GM23248 (cell line): ENCODE measurements at regions not wholly inside any gene's neighbourhood (a gene's known extent, or its start where the extent isn't known, plus 50 kb on each side); places are given as distances from the start of the nearest gene placed in this dataset.

ENCODE experiments used
- DNase-seq: peaks from one replicate; pipeline ENCODE4 v3.0.0-alpha.2; 2015
- H2AFZ ChIP-seq: fragments of 200-600 bp; sonication (generic); 2 replicates; pipeline ENCODE4 v1.6.1; 2016; ENCODE audit warnings: antibody characterized with exemption
- H3F3A ChIP-seq: fragments of 200-600 bp; sonication (generic); 2 replicates; pipeline ENCODE4 v1.6.1; 2016; ENCODE audit warnings: mild to moderate bottlenecking, antibody characterized with exemption, mixed run types; ENCODE audit not compliant: insufficient read depth
- H3K27ac ChIP-seq: fragments of 200-600 bp; sonication (generic); 2 replicates; pipeline ENCODE4 v1.5.1; 2016; ENCODE audit warnings: mild to moderate bottlenecking
- H3K27me3 ChIP-seq: fragments of 200-600 bp; sonication (generic); replicated peaks from 2 replicates; pipeline ENCODE4 v1.6.1; 2016; ENCODE audit warnings: mild to moderate bottlenecking; ENCODE audit not compliant: insufficient read depth
- H3K36me3 ChIP-seq: fragments of 200-600 bp; sonication (generic); 2 replicates; pipeline ENCODE4 v1.6.1; 2016; ENCODE audit warnings: low read depth, mild to moderate bottlenecking
- H3K4me1 ChIP-seq: fragments of 200-600 bp; sonication (generic); 2 replicates; pipeline ENCODE4 v1.6.1; 2016; ENCODE audit warnings: mild to moderate bottlenecking; ENCODE audit not compliant: insufficient read depth
- H3K4me2 ChIP-seq: fragments of 200-600 bp; sonication (generic); one replicate; pipeline ENCODE4 v1.6.1; 2016; ENCODE audit warnings: mild to moderate bottlenecking; ENCODE audit not compliant: unreplicated experiment
- H3K4me3 ChIP-seq: fragments of 200-600 bp; sonication (generic); 2 replicates; pipeline ENCODE4 v1.5.1; 2016; ENCODE audit warnings: mild to moderate bottlenecking
- H3K79me2 ChIP-seq: fragments of 200-600 bp; sonication (generic); 2 replicates; pipeline ENCODE4 v1.6.1; 2016; ENCODE audit warnings: mild to moderate bottlenecking; ENCODE audit not compliant: insufficient read depth
- H3K9ac ChIP-seq: fragments of 200-600 bp; sonication (generic); 2 replicates; pipeline ENCODE4 v1.6.1; 2016; ENCODE audit warnings: mild to moderate bottlenecking
- H3K9me2 ChIP-seq: fragments of 200-600 bp; sonication (generic); 2 replicates; pipeline ENCODE4 v1.6.1; 2016; ENCODE audit warnings: mixed run types, mild to moderate bottlenecking, moderate library complexity; ENCODE audit not compliant: insufficient read depth
- H3K9me3 ChIP-seq: fragments of 200-600 bp; sonication (generic); one replicate; pipeline ENCODE4 v1.6.1; 2017; ENCODE audit warnings: low read depth
- H4K20me1 ChIP-seq: fragments of 200-600 bp; sonication (generic); 2 replicates; pipeline ENCODE4 v1.6.0; 2016; ENCODE audit not compliant: insufficient read depth
- EZH2 ChIP-seq: fragments of 200-600 bp; sonication (generic); IDR thresholded peaks from 2 replicates; pipeline ENCODE4 v1.6.1; 2018; ENCODE audit warnings: antibody characterized with exemption, mild to moderate bottlenecking; ENCODE audit not compliant: insufficient read depth, poor library complexity, severe bottlenecking
- EZH2phosphoT487 ChIP-seq: fragments of 200-600 bp; sonication (generic); IDR thresholded peaks from 2 replicates; pipeline ENCODE4 v1.6.1; 2018; ENCODE audit warnings: antibody characterized with exemption, moderate library complexity, mild to moderate bottlenecking, low read depth; ENCODE audit not compliant: insufficient read depth
- WGBS, 2 experiments: methylation state at CpG; one replicate each; pipeline ENCODE4 v1.1.6; 2015 to 2017; ENCODE audit warnings: low lambda C conversion rate in 2 of 2, low coverage in 1 of 2; ENCODE audit errors: missing lambda C conversion rate in 2 of 2; 5-methylcytosine and 5-hydroxymethylcytosine counted together
- in situ Hi-C: fragments of 300-500 bp; cut with MboI; formaldehyde crosslinking; loops from 2 replicates; pipeline ENCODE4 v1.15.0; 2020

GRCh38 chr2:142463047-142463446 lies 332.2 kb upstream of the LRP1B start:
- Histone ChIP-seq H2AFZ (no peak overlapping the region), H3K27ac (no peak overlapping the region), H4K20me1 (no peaks in the 10 kb centered on the region), H3K36me3 (no peaks in the 10 kb centered on the region), H3K4me1 (no peaks in the 10 kb centered on the region), H3K4me3 (no peak overlapping the region), H3K79me2 (no peaks in the 10 kb centered on the region), H3F3A (no peaks in the 10 kb centered on the region), H3K9me3 (no peaks in the 10 kb centered on the region), H3K9me2 (no peaks in the 10 kb centered on the region), H3K9ac (no peak overlapping the region), H3K4me2 (no peak overlapping the region), H3K27me3 (no peaks in the 10 kb centered on the region)
- no peak for DNase-seq
- no peak for TF ChIP-seq EZH2phosphoT487
- TF ChIP-seq EZH2, result no peak
- in situ Hi-C loops, result no loop called here
- WGBS, 2 experiments, result 15 to 17% methylated on average over 3 of the region's 3 CpGs

GRCh38 chr2:142462306-142462705 lies 331.5 kb upstream of the LRP1B start:
- Histone ChIP-seq H3K4me3 (no peak overlapping the region), H3K4me1 (no peaks in the 10 kb centered on the region), H3K79me2 (no peaks in the 10 kb centered on the region), H4K20me1 (no peaks in the 10 kb centered on the region), H3K4me2 (no peak overlapping the region), H2AFZ (no peak overlapping the region), H3K9me3 (no peaks in the 10 kb centered on the region), H3K9me2 (no peaks in the 10 kb centered on the region), H3K9ac (no peak overlapping the region), H3K36me3 (no peaks in the 10 kb centered on the region), H3K27me3 (no peaks in the 10 kb centered on the region), H3F3A (no peaks in the 10 kb centered on the region), H3K27ac (no peak overlapping the region)
- in situ Hi-C loops, result no loop called here
- DNase-seq, result no peak
- 3 to 10% methylated on average over 1 of the region's 1 CpG for WGBS, 2 experiments
- TF ChIP-seq EZH2, result no peak
- no peak for TF ChIP-seq EZH2phosphoT487

GRCh38 chr2:142445551-142446072 lies 314.8 kb upstream of the LRP1B start:
- Histone ChIP-seq H3F3A (no peaks in the 10 kb centered on the region), H3K9ac (no peak overlapping the region), H3K27me3 (no peaks in the 10 kb centered on the region), H3K4me2 (no peak overlapping the region), H3K79me2 (no peaks in the 10 kb centered on the region), H3K27ac (no peak overlapping the region), H3K4me1 (no peaks in the 10 kb centered on the region), H3K36me3 (no peaks in the 10 kb centered on the region), H3K4me3 (no peak overlapping the region), H4K20me1 (no peaks in the 10 kb centered on the region), H2AFZ (no peak overlapping the region), H3K9me2 (no peaks in the 10 kb centered on the region), H3K9me3 (peaks cover 2% of the 10 kb centered on the region)
- in situ Hi-C loops, result no loop called here
- WGBS, 2 experiments, result 10 to 19% methylated on average over 5 of the region's 5 CpGs
- DNase-seq, result no peak
- TF ChIP-seq EZH2 (no peak), EZH2phosphoT487 (no peak)

DNA sequence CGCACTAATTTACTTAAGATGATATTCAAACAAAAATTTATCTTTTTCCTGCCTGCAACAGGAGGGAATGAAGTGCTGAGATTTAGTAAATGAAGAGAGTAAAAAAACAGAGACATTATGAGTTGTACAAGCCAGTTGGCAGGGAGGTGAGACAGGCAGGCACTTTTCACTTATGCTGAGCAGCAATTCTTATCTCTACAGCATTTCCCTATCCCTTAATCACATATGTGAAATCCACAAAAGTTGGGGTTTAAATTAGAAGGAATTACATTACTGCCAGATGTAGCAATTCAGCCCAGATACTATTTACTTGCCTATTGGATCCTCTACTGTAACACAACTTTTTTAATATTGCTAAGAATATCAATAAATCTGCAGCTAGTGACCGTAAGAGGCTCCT lies 314.2 kb upstream of the LRP1B start:
- Histone ChIP-seq H3K4me1 (no peaks in the 10 kb centered on the region), H3K9me2 (no peaks in the 10 kb centered on the region), H3K9ac (no peak overlapping the region), H3K36me3 (no peaks in the 10 kb centered on the region), H3K4me2 (no peak overlapping the region), H4K20me1 (no peaks in the 10 kb centered on the region), H3K79me2 (no peaks in the 10 kb centered on the region), H3K4me3 (no peak overlapping the region), H3F3A (no peaks in the 10 kb centered on the region), H3K27ac (no peak overlapping the region), H3K9me3 (peaks cover 7% of the 10 kb centered on the region), H3K27me3 (no peaks in the 10 kb centered on the region), H2AFZ (no peak overlapping the region)
- DNase-seq, result no peak
- in situ Hi-C loops, result no loop called here
- WGBS, 2 experiments, result 39% methylated on average over 2 of the region's 2 CpGs
- no peak for TF ChIP-seq EZH2
- TF ChIP-seq EZH2phosphoT487, result no peak

DNA sequence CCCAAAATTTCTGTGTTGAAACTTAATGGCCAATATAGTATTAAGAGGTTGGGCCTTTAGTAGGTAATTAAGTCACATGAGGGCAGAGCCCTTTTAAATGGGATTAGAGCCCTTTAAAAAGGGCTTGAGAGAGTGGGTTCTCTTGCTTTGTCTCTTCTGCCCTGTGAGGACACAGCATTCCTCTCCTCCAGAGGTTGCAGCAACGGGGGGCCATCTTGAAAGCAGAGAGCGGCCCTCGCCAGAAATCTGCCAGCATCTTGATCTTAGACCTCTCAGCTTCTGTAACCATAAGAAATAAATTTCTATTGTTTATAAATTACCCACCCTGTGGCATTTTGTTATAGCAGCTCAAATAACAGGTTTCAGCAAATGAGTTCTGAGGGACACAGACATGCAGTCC lies 305.0 kb upstream of the LRP1B start:
- Histone ChIP-seq H3K9me2 (no peaks in the 10 kb centered on the region), H3K27ac (no peak overlapping the region), H3F3A (no peaks in the 10 kb centered on the region), H3K9ac (no peak overlapping the region), H3K27me3 (no peaks in the 10 kb centered on the region), H4K20me1 (no peaks in the 10 kb centered on the region), H3K36me3 (no peaks in the 10 kb centered on the region), H3K4me3 (no peak overlapping the region), H3K9me3 (peaks cover 7% of the 10 kb centered on the region), H3K4me2 (no peak overlapping the region), H3K4me1 (no peaks in the 10 kb centered on the region), H2AFZ (no peak overlapping the region), H3K79me2 (no peaks in the 10 kb centered on the region)
- 19 to 32% methylated on average over 3 of the region's 3 CpGs for whole genome bisulfite sequencing, 2 experiments
- DNase-seq, result no peak
- TF ChIP-seq EZH2 (no peak), EZH2phosphoT487 (no peak)
- in situ Hi-C loops, result no loop called here
